ENCODE measurements at regions not wholly inside any gene's neighbourhood (a gene's known extent, or its start where the extent isn't known, plus 50 kb on each side); places are given as distances from the start of the nearest gene placed in this dataset.

- TF ChIP-seq ISL1 (CRISPR knock-in tag; IDR thresholded peaks at IDR 0.05) (no peak), TSHZ2 (CRISPR knock-in tag; IDR thresholded peaks at IDR 0.05) (no peak), TCF4 (CRISPR knock-in tag; IDR thresholded peaks at IDR 0.05; ENCODE audit: borderline replicate concordance) (no peak), RARB (CRISPR knock-in tag; IDR thresholded peaks at IDR 0.05) (no peak), GLIS3 (CRISPR knock-in tag; IDR thresholded peaks at IDR 0.05) (no peak), SNAI2 (CRISPR knock-in tag; IDR thresholded peaks at IDR 0.05) (no peak), PATZ1 (CRISPR knock-in tag; IDR thresholded peaks at IDR 0.05; ENCODE audit: borderline replicate concordance) (no peak), POU6F1 (CRISPR knock-in tag; IDR thresholded peaks at IDR 0.05; ENCODE audit: borderline replicate concordance, low read depth) (no peak), ZNF8 (CRISPR knock-in tag; IDR thresholded peaks at IDR 0.05) (no peak), ARNTL (CRISPR knock-in tag; IDR thresholded peaks at IDR 0.05; ENCODE audit: borderline replicate concordance, low read depth) (no peak), ZFP30 (CRISPR knock-in tag; IDR thresholded peaks at IDR 0.05) (no peak), ZFP3 (CRISPR knock-in tag; IDR thresholded peaks at IDR 0.05) (no peak), CSDC2 (CRISPR knock-in tag; IDR thresholded peaks at IDR 0.05) (no peak)
Measured at GRCh38 chr10:57628592-57629284, 639.0 kb downstream of the IPMK start.
